ENCODE measurements at regions not wholly inside any gene's neighbourhood (a gene's known extent, or its start where the extent isn't known, plus 50 kb on each side); places are given as distances from the start of the nearest gene placed in this dataset.

DNA sequence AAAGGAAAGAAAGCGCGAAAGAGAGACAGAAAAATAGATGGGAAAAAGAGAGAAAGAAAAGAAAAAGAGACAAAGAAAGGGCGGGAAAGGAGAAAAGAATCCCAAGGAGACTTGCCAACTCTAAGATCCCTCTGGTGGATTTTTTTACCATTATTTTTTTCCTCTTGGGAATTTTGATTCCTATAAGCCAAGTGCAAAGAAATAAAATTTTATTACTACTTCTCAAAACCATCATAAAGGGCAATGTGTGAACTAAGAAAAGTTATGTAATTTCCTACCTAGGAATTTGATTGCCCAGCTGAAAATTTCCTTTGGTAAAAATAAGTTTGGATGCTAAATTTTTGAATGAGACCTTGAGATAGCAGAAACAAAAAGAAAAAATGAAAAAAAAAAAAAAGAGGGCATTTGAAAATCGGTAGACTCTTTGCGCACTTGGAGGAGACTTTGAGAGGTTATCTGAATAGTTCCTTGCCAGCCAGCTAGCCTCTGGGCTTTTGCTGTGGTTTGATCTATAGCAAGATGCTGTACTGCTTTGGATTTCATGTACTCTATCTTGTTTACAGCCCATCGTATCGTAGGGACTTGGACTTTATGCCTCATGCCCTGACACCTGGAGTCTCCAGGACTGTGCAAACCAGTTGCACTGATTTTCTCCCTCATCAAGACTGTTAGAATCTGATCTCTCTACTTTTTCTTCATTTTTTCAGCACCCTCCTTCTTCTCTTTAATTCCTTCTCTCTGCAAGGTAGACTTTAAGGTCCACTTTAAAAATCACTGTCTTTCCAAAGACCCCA, 535.4 kb upstream of the MKI67 start:
- 90% methylated on average over 7 of the region's 7 CpGs for WGBS
- no peak for ATAC-seq
- intact Hi-C loops (cut with DNase I), result no loop called here

DNA sequence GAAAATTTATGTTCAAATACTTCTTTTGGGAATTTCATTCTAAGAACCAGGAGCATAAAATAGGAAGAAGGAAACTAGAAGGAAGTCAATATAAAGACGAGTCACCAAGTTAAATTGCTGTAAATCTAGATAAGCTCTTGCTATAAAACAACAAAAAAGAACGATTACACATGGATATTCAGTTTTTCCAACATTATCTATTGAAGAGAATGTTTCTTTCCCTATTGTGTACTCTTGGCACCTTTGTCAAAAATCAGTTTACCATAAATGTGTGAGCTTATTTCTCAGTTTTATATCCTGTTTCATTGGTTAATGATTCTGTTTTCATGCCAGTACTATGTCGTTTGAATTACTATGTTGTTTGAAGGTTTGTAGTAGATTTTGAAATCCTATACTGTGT, 536.3 kb upstream of the MKI67 start:
- Histone ChIP-seq H3K4me1 (ENCODE audit: control insufficient read depth, insufficient read depth, low read length) (no peaks in the 10 kb centered on the region), H3K9me3 (ENCODE audit: control insufficient read depth, low read length) (no peaks in the 10 kb centered on the region), H3K27ac (ENCODE audit: low read length) (no peak overlapping the region), H3K27me3 (ENCODE audit: control insufficient read depth, insufficient read depth) (no peaks in the 10 kb centered on the region), H3K4me3 (ENCODE audit: low read length) (no peak overlapping the region)
- DNase-seq, result no peak
- no peak for ATAC-seq
- WGBS, result 61% methylated on average over 3 of the region's 3 CpGs
- intact Hi-C loops (cut with DNase I), result no loop called here

More for the DNA sequence above, 535.4 kb upstream of the MKI67 start:
- no peaks in the 10 kb centered on the region for H3K9me3 ChIP-seq (ENCODE audit: control insufficient read depth, low read length)
- H3K27ac ChIP-seq (ENCODE audit: low read length), result no peak overlapping the region
- H3K27me3 ChIP-seq (ENCODE audit: control insufficient read depth, insufficient read depth), result no peaks in the 10 kb centered on the region
- no peak overlapping the region for H3K4me3 ChIP-seq (ENCODE audit: low read length)
- no peaks in the 10 kb centered on the region for H3K4me1 ChIP-seq (ENCODE audit: control insufficient read depth, insufficient read depth, low read length)
- no peak for DNase-seq

DNA sequence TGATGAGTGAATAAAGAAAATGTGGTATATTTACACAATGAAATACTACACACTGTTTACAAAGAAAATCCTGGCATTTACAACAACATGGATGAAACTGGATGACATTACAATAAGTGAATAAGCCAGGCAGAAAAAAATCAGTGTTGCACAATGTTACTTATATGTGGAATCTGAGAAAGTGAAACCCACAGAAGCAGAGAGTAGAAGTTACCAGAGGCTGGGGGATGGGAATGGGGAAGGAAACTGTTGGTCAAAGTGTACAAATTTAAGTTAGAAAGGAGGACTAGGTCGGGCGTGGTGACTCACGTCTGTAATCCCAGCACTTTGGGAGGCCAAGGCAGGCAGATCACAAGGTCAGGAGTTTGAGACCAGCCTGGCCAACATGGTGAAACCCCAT, 538.5 kb upstream of the MKI67 start:
- 68% methylated on average over 3 of the region's 3 CpGs for WGBS

DNA sequence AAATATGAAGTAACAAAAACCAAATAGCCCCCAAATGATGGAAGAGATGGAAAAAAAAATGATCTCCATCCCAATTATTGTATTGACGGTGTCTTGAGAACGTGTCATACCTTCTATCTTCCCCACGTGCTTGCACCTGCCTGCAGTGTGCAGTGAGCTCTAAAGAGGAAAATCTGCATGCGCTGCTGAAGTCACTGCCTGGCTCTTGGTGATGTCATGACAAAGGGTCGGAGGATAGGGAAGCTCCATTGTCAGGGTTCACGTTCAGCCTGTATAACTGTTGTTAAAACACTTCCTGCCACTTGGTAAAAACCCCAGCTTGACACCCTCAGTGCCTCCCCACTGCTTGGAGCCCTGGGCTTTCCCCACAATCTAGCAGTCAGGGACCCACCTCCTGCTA, 549.2 kb upstream of the MKI67 start:
- Histone ChIP-seq H3K27me3 (ENCODE audit: control insufficient read depth, insufficient read depth) (no peaks in the 10 kb centered on the region), H3K9me3 (ENCODE audit: control insufficient read depth, low read length) (no peaks in the 10 kb centered on the region), H3K27ac (ENCODE audit: low read length) (no peak overlapping the region), H3K4me1 (ENCODE audit: control insufficient read depth, insufficient read depth, low read length) (no peaks in the 10 kb centered on the region), H3K4me3 (ENCODE audit: low read length) (no peak overlapping the region)
- ATAC-seq (no peak), DNase-seq (no peak)
- intact Hi-C loops (cut with DNase I), result no loop called here
- 76% methylated on average over 6 of the region's 6 CpGs for WGBS

More for the DNA sequence above, 538.5 kb upstream of the MKI67 start:
- intact Hi-C loops (cut with DNase I), result no loop called here
- Histone ChIP-seq H3K9me3 (ENCODE audit: control insufficient read depth, low read length) (no peaks in the 10 kb centered on the region), H3K27me3 (ENCODE audit: control insufficient read depth, insufficient read depth) (no peaks in the 10 kb centered on the region), H3K4me1 (ENCODE audit: control insufficient read depth, insufficient read depth, low read length) (no peaks in the 10 kb centered on the region), H3K4me3 (ENCODE audit: low read length) (no peak overlapping the region), H3K27ac (ENCODE audit: low read length) (no peak overlapping the region)
- DNase-seq (no peak), ATAC-seq (no peak)

DNA sequence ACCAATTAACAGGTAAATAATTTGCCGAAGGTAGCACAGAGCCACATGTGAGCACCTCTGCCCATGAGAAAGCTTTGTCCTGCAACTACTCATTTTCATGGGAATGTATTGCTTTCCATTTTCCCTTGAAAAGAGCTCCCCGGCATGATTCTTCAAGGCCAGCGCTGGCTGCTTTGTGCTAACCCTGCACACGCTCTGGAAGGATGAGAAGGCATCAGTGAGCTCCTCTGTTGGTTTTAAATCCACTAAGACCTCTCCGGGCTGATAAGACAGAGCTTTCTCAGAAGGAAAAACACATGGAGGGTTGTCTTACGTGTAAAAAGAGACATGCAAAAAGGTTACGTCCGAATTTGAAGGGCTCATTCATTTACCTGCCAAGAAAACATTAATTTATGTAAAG, 553.9 kb upstream of the MKI67 start:
- no peaks in the 10 kb centered on the region for H3K4me1 ChIP-seq (ENCODE audit: control insufficient read depth, insufficient read depth, low read length)
- no peaks in the 10 kb centered on the region for H3K9me3 ChIP-seq (ENCODE audit: control insufficient read depth, low read length)
- no peak for ATAC-seq
- WGBS, result 60% methylated on average over 8 of the region's 8 CpGs
- H3K27me3 ChIP-seq (ENCODE audit: control insufficient read depth, insufficient read depth), result no peaks in the 10 kb centered on the region
- intact Hi-C loops (cut with DNase I), result no loop called here
- H3K4me3 ChIP-seq (ENCODE audit: low read length), result no peak overlapping the region
- no peak overlapping the region for H3K27ac ChIP-seq (ENCODE audit: low read length)
- no peak for DNase-seq

DNA sequence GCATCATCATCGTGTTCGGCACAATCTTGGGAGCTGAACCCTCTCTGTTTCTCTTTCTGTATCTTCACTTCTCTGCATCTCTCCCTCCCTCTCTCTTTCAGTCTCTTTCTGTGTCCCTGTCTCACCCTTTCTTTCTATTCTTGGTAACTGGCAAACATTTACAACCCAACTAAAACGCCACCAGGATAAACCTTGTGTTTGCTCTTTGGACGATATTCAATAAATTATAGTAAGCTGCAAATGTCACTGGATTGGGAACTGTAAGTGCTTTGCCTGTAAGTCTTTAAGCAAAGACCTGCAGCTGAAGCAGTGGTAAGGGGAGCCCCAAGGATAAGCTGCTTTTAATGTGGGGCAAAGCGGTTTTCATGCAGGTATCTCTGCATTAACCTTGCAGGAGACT, 558.0 kb upstream of the MKI67 start:
- DNase-seq (no peak), ATAC-seq (no peak)
- H3K4me3 ChIP-seq (ENCODE audit: low read length), result no peak overlapping the region
- H3K27me3 ChIP-seq (ENCODE audit: control insufficient read depth, insufficient read depth), result no peaks in the 10 kb centered on the region
- intact Hi-C loops (cut with DNase I), result no loop called here
- WGBS, result 77% methylated on average over 5 of the region's 5 CpGs
- no peaks in the 10 kb centered on the region for H3K9me3 ChIP-seq (ENCODE audit: control insufficient read depth, low read length)
- no peak overlapping the region for H3K27ac ChIP-seq (ENCODE audit: low read length)
- H3K4me1 ChIP-seq (ENCODE audit: control insufficient read depth, insufficient read depth, low read length), result no peaks in the 10 kb centered on the region

DNA sequence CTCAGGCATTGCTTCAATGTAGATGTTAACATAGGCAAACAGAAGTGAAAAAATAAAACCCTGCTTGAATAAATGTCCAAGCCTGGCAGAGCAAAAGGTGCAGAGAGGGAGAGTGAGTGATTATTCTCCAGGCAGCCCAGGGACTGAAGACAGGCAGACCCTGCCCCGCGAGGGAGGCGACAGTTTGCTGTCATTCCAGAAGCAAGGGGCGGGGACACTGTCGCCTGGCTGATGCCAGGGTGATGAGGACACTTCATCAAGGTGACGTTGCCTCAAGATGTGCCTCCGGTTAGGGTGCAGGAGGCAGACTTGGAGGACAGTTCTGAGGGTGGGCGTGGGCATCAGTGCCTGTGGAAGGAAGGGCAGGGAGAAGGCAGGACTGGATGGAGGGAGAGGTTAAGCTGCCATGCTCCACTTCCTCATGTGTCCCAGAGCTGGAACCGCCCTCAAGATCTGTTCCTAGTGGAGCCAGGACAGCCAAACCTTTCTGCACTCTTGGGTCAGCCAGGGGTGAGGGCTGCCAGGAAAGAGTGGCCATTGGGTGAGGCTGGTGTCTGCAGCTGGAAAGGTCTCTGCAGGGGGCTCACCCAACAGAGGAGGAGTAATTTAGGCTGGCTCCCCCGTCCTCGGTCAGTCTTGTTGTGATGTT, 560.5 kb upstream of the MKI67 start:
- Histone ChIP-seq H3K4me1 (ENCODE audit: control insufficient read depth, insufficient read depth, low read length) (no peaks in the 10 kb centered on the region), H3K9me3 (ENCODE audit: control insufficient read depth, low read length) (no peaks in the 10 kb centered on the region), H3K27me3 (ENCODE audit: control insufficient read depth, insufficient read depth) (no peaks in the 10 kb centered on the region), H3K4me3 (ENCODE audit: low read length) (no peak overlapping the region), H3K27ac (ENCODE audit: low read length) (no peak overlapping the region)
- WGBS, result 71% methylated on average over 11 of the region's 11 CpGs
- ATAC-seq (peak in 1 of 2 donors; percentile 22), DNase-seq (no peak)
- intact Hi-C loops (cut with DNase I), result loop anchor here in 1 of 4 donors (2.0 kb wide), 1 partner anchor 52 kb away; no protein-coding TSS in a partner anchor

DNA sequence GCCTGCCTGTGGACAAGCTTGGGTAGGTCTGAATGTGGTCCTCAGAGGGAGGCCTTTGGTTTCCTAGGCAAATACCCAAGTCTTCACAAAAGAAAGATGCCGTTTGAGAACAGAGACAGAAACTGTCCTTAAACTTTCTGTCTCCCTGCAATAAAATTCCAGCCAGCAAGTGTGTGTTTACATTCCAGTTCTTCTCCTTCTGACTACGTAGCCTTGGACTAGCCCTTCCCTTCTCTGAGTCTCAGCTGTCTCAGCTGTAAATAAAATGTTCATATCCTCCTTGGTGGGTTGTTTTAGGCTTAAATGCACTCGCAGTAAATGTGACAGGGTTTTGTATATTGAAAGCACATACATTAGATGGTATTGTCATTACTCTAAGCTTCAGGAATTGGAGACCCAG, 561.2 kb upstream of the MKI67 start:
- Histone ChIP-seq H3K4me1 (ENCODE audit: control insufficient read depth, insufficient read depth, low read length) (no peaks in the 10 kb centered on the region), H3K27me3 (ENCODE audit: control insufficient read depth, insufficient read depth) (no peaks in the 10 kb centered on the region), H3K27ac (ENCODE audit: low read length) (no peak overlapping the region), H3K4me3 (ENCODE audit: low read length) (no peak overlapping the region), H3K9me3 (ENCODE audit: control insufficient read depth, low read length) (no peaks in the 10 kb centered on the region)
- 75% methylated on average over 3 of the region's 3 CpGs for whole genome bisulfite sequencing
- no peak for DNase-seq
- ATAC-seq, result no peak
- intact Hi-C loops (cut with DNase I), result loop anchor here in 1 of 4 donors (2.0 kb wide), 1 partner anchor 53 kb away; no protein-coding TSS in a partner anchor

DNA sequence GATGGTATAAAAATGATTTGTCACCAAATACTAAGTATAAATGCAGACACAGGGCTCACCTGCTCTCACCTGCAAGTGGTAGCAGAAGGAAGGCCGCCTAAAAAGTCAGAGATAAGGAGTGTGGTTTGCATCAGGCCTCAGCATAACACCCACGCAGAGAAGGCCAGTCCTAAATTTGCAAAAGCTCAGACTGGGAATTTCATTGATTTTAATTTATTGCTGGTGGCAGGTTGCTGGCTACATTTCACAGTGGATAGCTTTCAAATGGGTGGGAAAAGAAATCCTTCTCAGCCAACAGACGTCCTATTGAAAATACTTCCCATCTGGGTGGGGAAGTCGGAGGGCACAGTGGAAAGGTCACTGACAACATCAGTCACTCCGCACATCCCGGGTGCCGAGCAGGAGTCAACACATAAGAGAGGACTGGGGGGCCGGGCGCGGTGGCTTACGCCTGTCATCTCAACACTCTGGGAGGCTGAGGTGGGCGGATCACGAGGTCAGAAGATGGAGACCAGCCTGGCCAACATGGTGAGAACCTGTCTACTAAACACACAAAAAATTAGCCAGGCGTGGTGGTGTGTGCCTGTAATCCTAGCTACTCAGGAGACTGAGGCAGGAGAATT, 561.8 kb upstream of the MKI67 start:
- H3K9me3 ChIP-seq (ENCODE audit: control insufficient read depth, low read length), result no peaks in the 10 kb centered on the region
- DNase-seq (no peak), ATAC-seq (no peak)
- H3K4me3 ChIP-seq (ENCODE audit: low read length), result no peak overlapping the region
- no peak overlapping the region for H3K27ac ChIP-seq (ENCODE audit: low read length)
- no peaks in the 10 kb centered on the region for H3K27me3 ChIP-seq (ENCODE audit: control insufficient read depth, insufficient read depth)
- no peaks in the 10 kb centered on the region for H3K4me1 ChIP-seq (ENCODE audit: control insufficient read depth, insufficient read depth, low read length)
- 87% methylated on average over 14 of the region's 14 CpGs for WGBS
- intact Hi-C loops (cut with DNase I), result loop anchor here in 1 of 4 donors (2.0 kb wide), 1 partner anchor 53 kb away; no protein-coding TSS in a partner anchor

DNA sequence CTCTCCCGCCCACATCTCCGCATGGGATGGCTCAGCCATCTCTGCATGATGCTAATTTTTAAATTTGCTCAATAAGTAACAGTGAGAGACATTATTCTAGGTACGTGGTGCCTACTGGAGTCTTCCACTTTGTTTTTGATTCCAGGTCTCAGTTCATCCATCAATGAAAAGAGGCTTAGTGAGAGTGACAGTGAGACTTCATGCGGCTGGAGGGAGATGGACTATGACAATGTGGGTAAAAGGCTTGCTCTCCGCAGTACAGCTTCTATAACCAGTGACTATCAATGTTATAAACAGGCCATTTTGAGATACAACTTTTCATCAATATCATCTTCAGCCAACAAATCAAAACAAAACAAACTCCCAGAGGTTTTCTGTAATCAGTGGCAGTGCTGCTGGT, 563.4 kb upstream of the MKI67 start:
- Histone ChIP-seq H3K9me3 (ENCODE audit: control insufficient read depth, low read length) (no peaks in the 10 kb centered on the region), H3K27me3 (ENCODE audit: control insufficient read depth, insufficient read depth) (no peaks in the 10 kb centered on the region), H3K4me1 (ENCODE audit: control insufficient read depth, insufficient read depth, low read length) (no peaks in the 10 kb centered on the region), H3K27ac (ENCODE audit: low read length) (no peak overlapping the region), H3K4me3 (ENCODE audit: low read length) (no peak overlapping the region)
- DNase-seq, result no peak
- 81% methylated on average over 5 of the region's 5 CpGs for WGBS
- intact Hi-C loops (cut with DNase I), result no loop called here
- no peak for ATAC-seq

DNA sequence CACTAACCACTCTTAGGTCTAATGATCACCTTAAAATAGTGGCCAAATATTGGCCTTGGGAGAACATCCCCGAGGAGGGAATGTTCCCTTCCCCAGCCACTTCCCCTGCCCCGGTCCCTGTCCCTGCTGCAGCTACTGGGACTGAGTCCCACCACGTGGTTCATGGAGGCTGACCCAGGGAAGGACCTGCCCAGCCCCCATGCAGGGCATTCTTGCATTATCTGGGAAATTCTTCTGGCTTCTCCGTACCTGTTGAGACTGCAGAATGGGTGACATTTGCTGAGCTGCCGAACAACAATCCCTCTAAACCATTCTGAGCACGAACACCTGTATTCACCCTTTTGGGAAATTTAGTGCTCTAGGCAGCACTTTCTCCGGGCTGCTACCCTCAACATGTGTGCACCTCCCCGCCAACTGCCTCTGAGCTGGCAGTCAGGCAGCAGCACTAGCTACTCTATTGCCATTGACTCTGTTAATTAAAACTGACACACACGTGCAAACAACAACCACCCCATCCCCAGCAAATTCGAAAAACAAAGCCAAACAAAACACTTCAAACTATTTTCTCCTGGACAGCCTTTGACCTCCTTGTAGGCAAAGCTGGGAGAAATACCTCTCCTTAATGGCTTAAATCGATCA, 567.4 kb upstream of the MKI67 start:
- Histone ChIP-seq H3K27me3 (ENCODE audit: control insufficient read depth, insufficient read depth) (no peaks in the 10 kb centered on the region), H3K27ac (ENCODE audit: low read length) (no peak overlapping the region), H3K4me1 (ENCODE audit: control insufficient read depth, insufficient read depth, low read length) (no peaks in the 10 kb centered on the region), H3K4me3 (ENCODE audit: low read length) (no peak overlapping the region), H3K9me3 (ENCODE audit: control insufficient read depth, low read length) (no peaks in the 10 kb centered on the region)
- intact Hi-C loops (cut with DNase I), result no loop called here
- ATAC-seq, result no peak
- no peak for DNase-seq
- whole genome bisulfite sequencing, result 73% methylated on average over 11 of the region's 11 CpGs
